ENCODE measurements at regions not wholly inside any gene's neighbourhood (a gene's known extent, or its start where the extent isn't known, plus 50 kb on each side); places are given as distances from the start of the nearest gene placed in this dataset.

DNA sequence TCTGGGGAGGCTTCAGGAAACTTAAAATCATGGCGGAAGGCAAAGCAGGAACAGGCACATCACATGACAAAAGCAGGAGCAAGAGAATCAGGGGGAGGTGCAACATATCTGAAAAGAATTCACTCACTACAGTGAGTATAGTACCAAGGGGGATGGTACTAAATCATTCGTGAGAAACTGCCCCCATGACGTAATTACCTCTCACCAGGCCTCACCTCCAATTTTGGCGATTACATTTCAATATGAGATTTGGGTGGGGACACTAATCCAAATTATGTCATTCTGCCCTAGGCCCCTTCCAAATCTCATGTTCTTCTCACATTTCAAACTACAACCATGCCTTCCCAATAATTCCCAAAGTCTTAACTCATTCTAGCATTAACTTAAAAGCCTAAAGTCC lies 740.8 kb upstream of the SOX11 start:
- H3K4me1 ChIP-seq (ENCODE audit: low read depth) = no peaks in the 10 kb centered on the region
- no peak overlapping the region for H3K4me3 ChIP-seq
- TF ChIP-seq, protein P1, sequence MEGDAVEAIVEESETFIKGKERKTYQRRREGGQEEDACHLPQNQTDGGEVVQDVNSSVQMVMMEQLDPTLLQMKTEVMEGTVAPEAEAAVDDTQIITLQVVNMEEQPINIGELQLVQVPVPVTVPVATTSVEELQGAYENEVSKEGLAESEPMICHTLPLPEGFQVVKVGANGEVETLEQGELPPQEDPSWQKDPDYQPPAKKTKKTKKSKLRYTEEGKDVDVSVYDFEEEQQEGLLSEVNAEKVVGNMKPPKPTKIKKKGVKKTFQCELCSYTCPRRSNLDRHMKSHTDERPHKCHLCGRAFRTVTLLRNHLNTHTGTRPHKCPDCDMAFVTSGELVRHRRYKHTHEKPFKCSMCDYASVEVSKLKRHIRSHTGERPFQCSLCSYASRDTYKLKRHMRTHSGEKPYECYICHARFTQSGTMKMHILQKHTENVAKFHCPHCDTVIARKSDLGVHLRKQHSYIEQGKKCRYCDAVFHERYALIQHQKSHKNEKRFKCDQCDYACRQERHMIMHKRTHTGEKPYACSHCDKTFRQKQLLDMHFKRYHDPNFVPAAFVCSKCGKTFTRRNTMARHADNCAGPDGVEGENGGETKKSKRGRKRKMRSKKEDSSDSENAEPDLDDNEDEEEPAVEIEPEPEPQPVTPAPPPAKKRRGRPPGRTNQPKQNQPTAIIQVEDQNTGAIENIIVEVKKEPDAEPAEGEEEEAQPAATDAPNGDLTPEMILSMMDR (IDR thresholded peaks at IDR 0.05) = no peak
- ATAC-seq = no peak
- DNase-seq = no peak
- intact Hi-C loops (cut with DNase I, micrococcal nuclease) = no loop called here
- no peaks in the 10 kb centered on the region for H3K36me3 ChIP-seq (ENCODE audit: low read depth)
- peaks cover 33% of the 10 kb centered on the region for H3K9me3 ChIP-seq

DNA sequence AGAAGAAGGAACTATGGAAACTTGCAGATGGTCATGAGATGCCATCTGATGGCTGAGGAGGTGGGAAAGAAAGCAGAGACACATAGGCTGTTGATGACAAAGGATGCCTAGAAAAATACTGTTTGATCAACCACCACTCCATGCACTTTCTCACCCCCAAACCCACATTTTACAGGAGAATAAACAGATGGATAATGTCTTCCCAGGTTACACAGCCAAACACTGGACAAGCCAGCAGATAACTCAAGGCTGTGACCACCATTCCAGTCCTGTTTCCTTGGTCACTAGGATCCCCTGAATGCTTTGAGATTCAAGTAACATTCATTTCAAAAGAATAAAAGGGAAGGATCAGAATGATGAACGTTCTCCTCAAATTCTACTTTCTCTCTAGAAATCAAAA lies 733.0 kb upstream of the SOX11 start:
- ATAC-seq (no peak), DNase-seq (no peak)
- Histone ChIP-seq H3K4me3 (no peak overlapping the region), H3K4me1 (ENCODE audit: low read depth) (no peaks in the 10 kb centered on the region), H3K36me3 (ENCODE audit: low read depth) (no peaks in the 10 kb centered on the region), H3K9me3 (peaks cover 41% of the 10 kb centered on the region)
- intact Hi-C loops (cut with DNase I, micrococcal nuclease) = no loop called here
- TF ChIP-seq, protein P1 (IDR thresholded peaks at IDR 0.05) = no peak

DNA sequence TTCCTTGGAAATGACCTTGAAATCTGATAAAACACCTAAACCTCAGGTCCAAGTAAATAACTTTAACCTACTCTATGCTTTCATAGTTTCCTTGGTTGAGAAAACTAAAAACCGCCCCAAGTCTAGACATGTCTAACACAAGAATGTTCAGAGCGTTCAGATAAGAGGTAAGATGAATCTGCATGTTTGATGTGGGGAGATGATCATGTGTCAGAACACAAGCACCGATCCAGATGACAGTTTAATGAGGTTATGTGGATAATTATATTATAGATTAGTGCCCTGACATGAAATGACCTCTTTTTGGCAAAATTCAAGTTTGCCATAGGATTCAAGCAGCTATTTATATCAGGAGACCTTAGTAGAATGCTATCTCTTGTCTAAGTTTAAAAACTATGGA lies 729.8 kb upstream of the SOX11 start:
- ATAC-seq (no peak), DNase-seq (no peak)
- TF ChIP-seq, protein P1 (IDR thresholded peaks at IDR 0.05) = no peak
- no peaks in the 10 kb centered on the region for H3K4me1 ChIP-seq (ENCODE audit: low read depth)
- H3K9me3 ChIP-seq = peaks cover 26% of the 10 kb centered on the region
- H3K4me3 ChIP-seq = no peak overlapping the region
- intact Hi-C loops (cut with DNase I, micrococcal nuclease) = no loop called here
- no peaks in the 10 kb centered on the region for H3K36me3 ChIP-seq (ENCODE audit: low read depth)

DNA sequence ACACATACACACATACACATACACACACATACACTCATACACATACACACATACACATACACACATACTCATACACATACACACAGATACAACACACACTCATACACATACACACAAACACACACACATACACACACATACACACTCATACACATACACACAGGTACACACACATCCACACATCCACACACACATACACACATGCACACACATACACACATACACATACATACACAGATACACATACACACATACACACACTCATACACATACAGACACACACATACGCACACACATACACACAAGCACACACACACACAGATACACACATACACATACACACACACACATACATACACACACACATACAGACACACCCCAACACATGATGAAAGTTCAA lies 729.1 kb upstream of the SOX11 start:
- Histone ChIP-seq H3K36me3 (ENCODE audit: low read depth) (no peaks in the 10 kb centered on the region), H3K9me3 (peaks cover 29% of the 10 kb centered on the region), H3K4me3 (no peak overlapping the region), H3K4me1 (ENCODE audit: low read depth) (no peaks in the 10 kb centered on the region)
- no peak for ATAC-seq
- intact Hi-C loops (cut with DNase I, micrococcal nuclease) = no loop called here
- TF ChIP-seq, protein P1 (IDR thresholded peaks at IDR 0.05) = no peak
- DNase-seq = no peak

DNA sequence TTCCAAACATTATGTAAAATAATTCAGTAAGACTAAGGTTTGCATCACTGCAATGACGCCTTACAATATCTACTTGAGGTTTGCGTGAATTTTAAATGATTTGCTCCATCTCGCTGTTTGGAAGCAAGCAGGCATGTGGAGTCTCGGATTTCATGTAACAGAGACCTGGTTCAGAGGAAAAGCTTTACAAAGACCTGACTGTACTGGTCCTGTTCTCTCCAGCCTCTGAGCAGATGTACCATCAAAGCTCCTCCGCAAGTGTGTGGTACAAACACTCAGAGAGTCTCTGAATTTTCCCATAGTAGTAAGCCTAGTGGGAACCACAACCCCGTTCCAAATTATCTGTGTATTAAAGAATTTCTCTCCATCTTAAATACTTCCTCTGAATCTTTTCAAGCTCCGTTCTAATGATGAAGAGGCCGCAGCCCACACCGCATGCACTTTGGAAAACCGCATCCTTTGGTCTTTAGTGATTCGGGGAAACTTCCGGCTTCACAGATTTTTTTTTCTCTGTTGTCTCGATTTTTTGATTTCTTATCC lies 728.1 kb upstream of the SOX11 start:
- no peak for DNase-seq
- intact Hi-C loops (cut with DNase I, micrococcal nuclease) = no loop called here
- Histone ChIP-seq H3K4me1 (ENCODE audit: low read depth) (no peaks in the 10 kb centered on the region), H3K9me3 (peaks cover 28% of the 10 kb centered on the region), H3K4me3 (no peak overlapping the region), H3K36me3 (ENCODE audit: low read depth) (no peaks in the 10 kb centered on the region)
- ATAC-seq = no peak
- TF ChIP-seq, protein P1 (IDR thresholded peaks at IDR 0.05) = no peak

DNA sequence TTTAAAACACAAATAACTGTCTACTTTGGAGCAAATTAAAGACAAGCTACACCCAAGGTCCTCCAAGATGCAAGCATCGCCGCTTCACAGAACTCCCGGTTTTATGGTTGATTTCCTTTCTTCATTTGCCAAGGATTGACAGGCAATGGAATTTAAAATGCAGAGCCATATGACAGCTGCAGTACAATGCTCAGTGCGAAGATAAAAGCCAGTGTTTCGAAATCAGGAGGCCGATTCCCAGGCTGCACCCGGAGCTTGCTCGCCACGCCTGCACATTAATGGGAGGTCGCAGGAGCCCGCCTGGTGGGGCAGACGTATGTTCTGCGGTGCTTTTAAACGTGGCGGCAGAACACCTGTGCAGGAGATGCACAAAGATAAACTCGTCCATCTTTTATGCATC lies 727.6 kb upstream of the SOX11 start:
- ATAC-seq (no peak), DNase-seq (no peak)
- Histone ChIP-seq H3K9me3 (peaks cover 26% of the 10 kb centered on the region), H3K4me3 (no peak overlapping the region), H3K4me1 (ENCODE audit: low read depth) (no peaks in the 10 kb centered on the region), H3K36me3 (ENCODE audit: low read depth) (no peaks in the 10 kb centered on the region)
- intact Hi-C loops (cut with DNase I, micrococcal nuclease) = no loop called here
- TF ChIP-seq, protein P1 (IDR thresholded peaks at IDR 0.05) = no peak
